Panc1 (cell line): ENCODE measurements at regions not wholly inside any gene's neighbourhood (a gene's known extent, or its start where the extent isn't known, plus 50 kb on each side); places are given as distances from the start of the nearest gene placed in this dataset.
A peak's percentile ranks its signal among the peaks of the same experiment; 100 is the strongest.

Experiments used
- ATAC-seq: fragments of 200-7000 bp; cut with Tn5 transposase; 2 replicates; pipeline ENCODE4 v1.9.1; 2020; ENCODE audit warnings: mild to moderate bottlenecking, moderate library complexity
- BruUV-seq: library from RNA; stranded (reverse); fragments of 400-500 nt; replicated peaks from 2 replicates; lab custom pipeline; 2021; lab: Mats Ljungman, UMichigan
- CTCF ChIA-PET: fragments of 300-600 bp; sonication (Branson Sonifier 250); formaldehyde crosslinking; loops from one replicate; lab custom pipeline; 2022; ENCODE audit warnings: antibody characterized with exemption; lab: Charles Lee
- POLR2A ChIA-PET: fragments of 300-600 bp; sonication (Branson Sonifier 250); formaldehyde crosslinking; loops from one replicate; lab custom pipeline; 2022; ENCODE audit warnings: antibody characterized with exemption; lab: Charles Lee
- DNase-seq: peaks from one replicate; pipeline ENCODE4 v3.0.0-alpha.2; 2010; ENCODE audit warnings: low read depth, low spot score
- H3K27ac ChIP-seq: 2 replicates; pipeline ENCODE4 v1.5.1; 2011; ENCODE audit warnings: mild to moderate bottlenecking, low read length, inconsistent platforms
- H3K27me3 ChIP-seq: fragments of 200-500 bp; sonication (Bioruptor generic); 2 replicates; pipeline ENCODE4 v1.6.0; 2014; ENCODE audit warnings: low read length, inconsistent platforms; ENCODE audit not compliant: control insufficient read depth, insufficient read depth
- H3K36me3 ChIP-seq: fragments of 200-500 bp; sonication (Bioruptor generic); 2 replicates; pipeline ENCODE4 v1.5.1; 2014; ENCODE audit warnings: inconsistent platforms, mild to moderate bottlenecking, low read length, moderate library complexity; ENCODE audit not compliant: control insufficient read depth, insufficient read depth
- H3K4me1 ChIP-seq: 2 replicates; pipeline ENCODE4 v1.5.1; 2011; ENCODE audit warnings: inconsistent platforms, mild to moderate bottlenecking, low read length, moderate library complexity; ENCODE audit not compliant: control insufficient read depth, insufficient read depth
- H3K4me3 ChIP-seq, 2 experiments: 2 replicates each; pipeline ENCODE4 v1.5.1; 2011 to 2012; ENCODE audit warnings: low read depth in 2 of 2, low read length in 2 of 2, mild to moderate bottlenecking in 2 of 2, inconsistent platforms in 1 of 2, moderate library complexity in 1 of 2
- H3K9me3 ChIP-seq: fragments of 200-500 bp; sonication (Bioruptor generic); 2 replicates; pipeline ENCODE4 v1.5.1; 2014; ENCODE audit warnings: low read depth, mild to moderate bottlenecking, inconsistent platforms, low read length, moderate library complexity; ENCODE audit not compliant: control insufficient read depth, insufficient read depth
- CTCF ChIP-seq: fragments of 450-650 bp; IDR thresholded peaks from 2 replicates; pipeline ENCODE4 v1.5.1; 2017; ENCODE audit warnings: mild to moderate bottlenecking
- POLR2AphosphoS5 ChIP-seq: IDR thresholded peaks from 2 replicates; pipeline ENCODE4 v1.6.1; 2012; ENCODE audit warnings: mild to moderate bottlenecking, low read depth, low read length, moderate library complexity
- REST ChIP-seq, 2 experiments: IDR thresholded peaks; 2 replicates each; pipeline ENCODE4 v1.6.1; 2011 to 2012; ENCODE audit warnings: low read depth in 2 of 2, control low read depth in 1 of 2, low read length in 1 of 2, mild to moderate bottlenecking in 1 of 2, moderate library complexity in 1 of 2; ENCODE audit not compliant: insufficient read depth in 1 of 2
- SIN3A ChIP-seq: IDR thresholded peaks from 2 replicates; pipeline ENCODE4 v1.6.1; 2012; ENCODE audit warnings: low read depth, mild to moderate bottlenecking, low read length, moderate library complexity, borderline replicate concordance; ENCODE audit not compliant: insufficient read depth
- TCF7L2 ChIP-seq: IDR thresholded peaks from 2 replicates; pipeline ENCODE4 v1.6.1; 2011; ENCODE audit warnings: mild to moderate bottlenecking, low read depth, low read length, inconsistent platforms
- in situ Hi-C: cut with HindIII; loops from 2 replicates; pipeline ENCODE4 v1.10.0; 2016; ENCODE audit warnings: low sequenced_read_pairs, low pct_unique_long_range_greater_than_20kb
- intact Hi-C: fragments of 100-400 bp; cut with micrococcal nuclease; formaldehyde crosslinking; loops from one replicate; pipeline ENCODE4 v1.10.0; 2022; ENCODE audit not compliant: unreplicated experiment

- peaks cover 84% of the 10 kb centered on the region for H3K4me1 ChIP-seq
- no TSS peak for BruUV-seq
- in situ Hi-C loops (no loop called here), intact Hi-C loops (no loop called here)
- DNase-seq (no peak), ATAC-seq (no peak)
- peak overlapping the region; percentile 100 for H3K27ac ChIP-seq
- H3K4me3 ChIP-seq = no peak overlapping the region
- H3K27me3 ChIP-seq = no peaks in the 10 kb centered on the region
- TF ChIP-seq POLR2AphosphoS5 (no peak), CTCF (no peak), SIN3A (no peak), TCF7L2 (no peak), REST (IDR thresholded peaks at IDR 0.05; ENCODE audit: insufficient read depth in 1 of 2, low read depth in 2 of 2, low read length in 1 of 2) (no peak)
- H3K9me3 ChIP-seq = no peaks in the 10 kb centered on the region
- H3K36me3 ChIP-seq = no peaks in the 10 kb centered on the region
- POLR2A ChIA-PET = interaction anchor here (0.7 kb wide), 1 partner anchor 7 kb away, joined by 5 read pairs; no protein-coding TSS in a partner anchor
- CTCF ChIA-PET = interaction anchor here (0.6 kb wide), 1 partner anchor 8 kb away, joined by 5 read pairs; no protein-coding TSS in a partner anchor
These were observed 196.1 kb upstream of the KLF14 start for GRCh38 chr7:130929896-130930659.

GRCh38 chr7:130930681-130931080 lies 196.7 kb upstream of the KLF14 start:
- in situ Hi-C loops (no loop called here), intact Hi-C loops (no loop called here)
- no peaks in the 10 kb centered on the region for H3K36me3 ChIP-seq
- ATAC-seq (no peak), DNase-seq (no peak)
- ChIA-PET CTCF (interaction anchor here (0.6 kb wide), 1 partner anchor 8 kb away, joined by 5 read pairs; no protein-coding TSS in a partner anchor), POLR2A (interaction anchor here (0.6 to 1.5 kb wide), 2 partner anchors 10 to 33 kb away, joined by 4 to 5 read pairs; no protein-coding TSS in a partner anchor)
- H3K9me3 ChIP-seq = no peaks in the 10 kb centered on the region
- no peaks in the 10 kb centered on the region for H3K27me3 ChIP-seq
- BruUV-seq = no TSS peak
- peak overlapping the region; percentile 100 for H3K27ac ChIP-seq
- H3K4me1 ChIP-seq = peaks cover 84% of the 10 kb centered on the region
- no peak for TF ChIP-seq POLR2AphosphoS5
- no peak for TF ChIP-seq SIN3A
- TF ChIP-seq TCF7L2 = no peak
- TF ChIP-seq REST (IDR thresholded peaks at IDR 0.05; ENCODE audit: insufficient read depth in 1 of 2, low read depth in 2 of 2, low read length in 1 of 2) = no peak
- no peak for TF ChIP-seq CTCF
- H3K4me3 ChIP-seq = no peak overlapping the region
